GM23338 (cell line): ENCODE measurements at regions not wholly inside any gene's neighbourhood (a gene's known extent, or its start where the extent isn't known, plus 50 kb on each side); places are given as distances from the start of the nearest gene placed in this dataset.

Experiments
- ATAC-seq: fragments of 200-7000 bp; cut with Tn5 transposase; 3 replicates; pipeline ENCODE4 v1.9.1; 2020
- DNase-seq: peaks from one replicate; pipeline ENCODE4 v3.0.0-alpha.2; 2015; ENCODE audit warnings: low spot score
- H2AFZ ChIP-seq: fragments of 200-600 bp; sonication (generic); 2 replicates; pipeline ENCODE4 v1.8.0; 2016; ENCODE audit warnings: antibody characterized with exemption, mild to moderate bottlenecking, moderate library complexity
- H3F3A ChIP-seq: fragments of 200-600 bp; sonication (generic); replicated peaks from 2 replicates; pipeline ENCODE4 v1.8.0; 2017; ENCODE audit warnings: antibody characterized with exemption, mixed run types, low read depth
- H3K27ac ChIP-seq: fragments of 200-600 bp; sonication (generic); 2 replicates; pipeline ENCODE4 v1.6.1; 2016; ENCODE audit warnings: low read depth
- H3K27me3 ChIP-seq: fragments of 200-600 bp; sonication (generic); 2 replicates; pipeline ENCODE4 v1.8.0; 2016; ENCODE audit warnings: mild to moderate bottlenecking, mixed run types, moderate library complexity; ENCODE audit not compliant: insufficient read depth
- H3K36me3 ChIP-seq: fragments of 200-600 bp; sonication (generic); 2 replicates; pipeline ENCODE4 v1.8.0; 2016; ENCODE audit warnings: mild to moderate bottlenecking; ENCODE audit not compliant: insufficient read depth
- H3K4me1 ChIP-seq: fragments of 200-600 bp; sonication (generic); 2 replicates; pipeline ENCODE4 v1.8.0; 2016; ENCODE audit warnings: mild to moderate bottlenecking, moderate library complexity; ENCODE audit not compliant: insufficient read depth
- H3K4me2 ChIP-seq: fragments of 200-600 bp; sonication (generic); 2 replicates; pipeline ENCODE4 v1.7.1; 2017; ENCODE audit warnings: mixed run types
- H3K4me3 ChIP-seq: fragments of 200-600 bp; sonication (generic); 2 replicates; pipeline ENCODE4 v1.6.1; 2016; ENCODE audit warnings: mixed run types
- H3K79me2 ChIP-seq: fragments of 200-600 bp; sonication (generic); replicated peaks from 2 replicates; pipeline ENCODE4 v1.8.0; 2017; ENCODE audit warnings: mild to moderate bottlenecking; ENCODE audit not compliant: insufficient read depth
- H3K9me2 ChIP-seq: fragments of 200-600 bp; sonication (generic); 2 replicates; pipeline ENCODE4 v1.8.0; 2017; ENCODE audit not compliant: insufficient read depth
- H4K20me1 ChIP-seq: fragments of 200-600 bp; sonication (generic); replicated peaks from 2 replicates; pipeline ENCODE4 v1.8.0; 2017; ENCODE audit warnings: mild to moderate bottlenecking; ENCODE audit not compliant: insufficient read depth
- H3K27ac Mint-ChIP-seq: 2 replicates; pipeline ENCODE4 v1.8.0; 2020; ENCODE audit warnings: inconsistent platforms, mild to moderate bottlenecking, moderate library complexity, mixed read lengths
- H3K27me3 Mint-ChIP-seq: 3 replicates; pipeline ENCODE4 v1.8.0; 2022; ENCODE audit warnings: low read depth, mild to moderate bottlenecking, moderate library complexity, mixed read lengths, inconsistent platforms; ENCODE audit not compliant: insufficient read depth, poor library complexity
- H3K36me3 Mint-ChIP-seq: 3 replicates; pipeline ENCODE4 v1.8.0; 2021; ENCODE audit warnings: low read depth, mild to moderate bottlenecking, inconsistent platforms, moderate library complexity, mixed read lengths
- H3K4me1 Mint-ChIP-seq: 3 replicates; pipeline ENCODE4 v1.8.0; 2020; ENCODE audit warnings: mild to moderate bottlenecking, inconsistent platforms, mixed read lengths
- H3K4me3 Mint-ChIP-seq: 3 replicates; pipeline ENCODE4 v1.8.0; 2021; ENCODE audit warnings: moderate library complexity, mild to moderate bottlenecking, inconsistent platforms, mixed read lengths
- H3K9me3 Mint-ChIP-seq: 3 replicates; pipeline ENCODE4 v1.8.0; 2020; ENCODE audit warnings: moderate library complexity, mild to moderate bottlenecking, inconsistent platforms, mixed read lengths
- CREB1 ChIP-seq: fragments of 250-450 bp; sonication (Bioruptor Pico); IDR thresholded peaks from 2 replicates; pipeline ENCODE4 v1.5.0; 2020; ENCODE audit warnings: low read depth, mild to moderate bottlenecking, moderate library complexity
- EZH2 ChIP-seq: fragments of 200-600 bp; sonication (generic); IDR thresholded peaks from one replicate; pipeline ENCODE4 v1.8.0; 2017; ENCODE audit warnings: antibody characterized with exemption, mild to moderate bottlenecking, low read depth; ENCODE audit not compliant: unreplicated experiment
- EZH2phosphoT487 ChIP-seq: fragments of 200-600 bp; sonication (generic); IDR thresholded peaks from one replicate; pipeline ENCODE4 v1.8.1; 2018; ENCODE audit warnings: antibody characterized with exemption; ENCODE audit not compliant: unreplicated experiment
- NANOG ChIP-seq: IDR thresholded peaks from 2 replicates; pipeline ENCODE4 v1.6.1; 2016; ENCODE audit warnings: antibody characterized with exemption, borderline replicate concordance
- POLR2AphosphoS5 ChIP-seq: IDR thresholded peaks from 2 replicates; pipeline ENCODE4 v1.6.1; 2016; ENCODE audit warnings: antibody characterized with exemption, low read depth
- STAT1 ChIP-seq: IDR thresholded peaks from one replicate; pipeline ENCODE4 v1.6.1; 2016; ENCODE audit warnings: antibody characterized with exemption; ENCODE audit not compliant: unreplicated experiment
- ZNF114 ChIP-seq: fragments of 250-450 bp; sonication (Bioruptor Pico); IDR thresholded peaks from 2 replicates; pipeline ENCODE4 v1.5.0; 2020; ENCODE audit warnings: mild to moderate bottlenecking, moderate library complexity
- ZNF331 ChIP-seq: fragments of 250-450 bp; sonication (Bioruptor Pico); IDR thresholded peaks from 2 replicates; pipeline ENCODE4 v1.5.0; 2020; ENCODE audit warnings: low read depth, mild to moderate bottlenecking, moderate library complexity
- TF ChIP-seq, protein P1 (sequence below), 2 experiments: fragments of 200-600 bp in 1 of 2; sonication (generic) in 1 of 2; conservative IDR thresholded peaks; 2 replicates each; pipeline versions ENCODE4 v1.5.1 to v1.6.1; 2016 to 2017; ENCODE audit warnings: antibody characterized with exemption in 2 of 2, low read depth in 2 of 2, mild to moderate bottlenecking in 2 of 2, moderate library complexity in 1 of 2
- TF ChIP-seq, protein P2 (sequence below): fragments of 250-450 bp; sonication (Bioruptor Pico); IDR thresholded peaks from 2 replicates; pipeline ENCODE4 v1.5.0; 2020; ENCODE audit warnings: mild to moderate bottlenecking, moderate library complexity

- no peak for TF ChIP-seq CREB1
- TF ChIP-seq EZH2: no peak
- TF ChIP-seq ZNF114 (CRISPR knock-in tag): no peak
- TF ChIP-seq POLR2AphosphoS5: no peak
- TF ChIP-seq, protein P1, sequence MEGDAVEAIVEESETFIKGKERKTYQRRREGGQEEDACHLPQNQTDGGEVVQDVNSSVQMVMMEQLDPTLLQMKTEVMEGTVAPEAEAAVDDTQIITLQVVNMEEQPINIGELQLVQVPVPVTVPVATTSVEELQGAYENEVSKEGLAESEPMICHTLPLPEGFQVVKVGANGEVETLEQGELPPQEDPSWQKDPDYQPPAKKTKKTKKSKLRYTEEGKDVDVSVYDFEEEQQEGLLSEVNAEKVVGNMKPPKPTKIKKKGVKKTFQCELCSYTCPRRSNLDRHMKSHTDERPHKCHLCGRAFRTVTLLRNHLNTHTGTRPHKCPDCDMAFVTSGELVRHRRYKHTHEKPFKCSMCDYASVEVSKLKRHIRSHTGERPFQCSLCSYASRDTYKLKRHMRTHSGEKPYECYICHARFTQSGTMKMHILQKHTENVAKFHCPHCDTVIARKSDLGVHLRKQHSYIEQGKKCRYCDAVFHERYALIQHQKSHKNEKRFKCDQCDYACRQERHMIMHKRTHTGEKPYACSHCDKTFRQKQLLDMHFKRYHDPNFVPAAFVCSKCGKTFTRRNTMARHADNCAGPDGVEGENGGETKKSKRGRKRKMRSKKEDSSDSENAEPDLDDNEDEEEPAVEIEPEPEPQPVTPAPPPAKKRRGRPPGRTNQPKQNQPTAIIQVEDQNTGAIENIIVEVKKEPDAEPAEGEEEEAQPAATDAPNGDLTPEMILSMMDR (conservative IDR thresholded peaks at IDR 0.05; ENCODE audit: low read depth in 2 of 2): no peak
- TF ChIP-seq ZNF331: no peak
- TF ChIP-seq EZH2phosphoT487: no peak
- no peak for TF ChIP-seq STAT1
- TF ChIP-seq NANOG: no peak
- ATAC-seq (no peak), DNase-seq (no peak)
- Histone ChIP-seq H3F3A (0 out of 2 replicates have a peak, but pooled peaks cover 5% of the 10 kb centered on the region), H3K27me3 (no peaks in the 10 kb centered on the region), H3K9me2 (peaks cover 7% of the 10 kb centered on the region), H3K36me3 (no peaks in the 10 kb centered on the region), H3K4me1 (peaks cover 47% of the 10 kb centered on the region), H4K20me1 (no peaks in the 10 kb centered on the region), H3K79me2 (no peaks in the 10 kb centered on the region), H3K4me3 (no peak overlapping the region), H3K27ac (no peak overlapping the region), H3K4me2 (0 out of 2 replicates have a peak overlapping the region, but pooled peaks have one; percentile 63), H2AFZ (peak overlapping the region; percentile 73; the same call in 1 of the 2 replicates)
- peaks cover 2% of the 10 kb centered on the region for H3K27me3 Mint-ChIP-seq
- H3K4me1 Mint-ChIP-seq: peaks cover 51% of the 10 kb centered on the region
- no peak overlapping the region for H3K4me3 Mint-ChIP-seq
- H3K36me3 Mint-ChIP-seq: no peaks in the 10 kb centered on the region
- no peaks in the 10 kb centered on the region for H3K9me3 Mint-ChIP-seq
- H3K27ac Mint-ChIP-seq: no peak overlapping the region
Observed at GRCh38 chr2:219702796-219703545, 75.5 kb downstream of the SLC4A3 start.

DNA sequence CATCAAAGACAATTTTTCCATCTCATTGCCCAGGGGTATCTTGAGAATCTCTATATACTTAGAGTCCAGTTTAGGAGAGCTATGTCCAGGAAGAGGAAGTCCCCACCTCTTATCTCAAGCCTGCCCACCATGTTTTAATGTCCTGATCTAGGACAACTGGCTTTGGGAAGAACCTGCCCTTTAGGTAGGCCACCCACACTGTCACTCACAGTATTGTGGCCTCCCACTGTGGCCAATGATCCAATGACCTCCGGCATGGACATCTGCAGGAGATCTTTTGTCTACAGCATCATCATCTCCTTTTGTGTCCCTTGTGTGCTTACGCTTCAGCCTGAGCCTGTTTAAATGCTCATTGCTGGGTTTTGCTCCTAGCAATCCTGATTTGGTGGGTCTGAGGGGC lies 77.4 kb downstream of the SLC4A3 start:
- Mint-ChIP-seq H3K27ac (no peak overlapping the region), H3K27me3 (peaks cover 2% of the 10 kb centered on the region), H3K36me3 (no peaks in the 10 kb centered on the region), H3K4me1 (peaks cover 37% of the 10 kb centered on the region), H3K4me3 (no peak overlapping the region), H3K9me3 (no peaks in the 10 kb centered on the region)
- no peaks in the 10 kb centered on the region for H3K36me3 ChIP-seq
- H3K4me1 ChIP-seq: peaks cover 31% of the 10 kb centered on the region
- no peaks in the 10 kb centered on the region for H4K20me1 ChIP-seq
- H3F3A ChIP-seq: no peaks in the 10 kb centered on the region
- no peak overlapping the region for H3K4me2 ChIP-seq
- H3K79me2 ChIP-seq: no peaks in the 10 kb centered on the region
- H3K27ac ChIP-seq: no peak overlapping the region
- DNase-seq (no peak), ATAC-seq (no peak)
- no peak overlapping the region for H3K4me3 ChIP-seq
- H2AFZ ChIP-seq: peak overlapping the region; percentile 43; the same call in 1 of the 2 replicates
- no peaks in the 10 kb centered on the region for H3K27me3 ChIP-seq
- H3K9me2 ChIP-seq: peaks cover 11% of the 10 kb centered on the region
- TF ChIP-seq, protein P1 (conservative IDR thresholded peaks at IDR 0.05; ENCODE audit: low read depth in 2 of 2): no peak
- TF ChIP-seq, protein P2, sequence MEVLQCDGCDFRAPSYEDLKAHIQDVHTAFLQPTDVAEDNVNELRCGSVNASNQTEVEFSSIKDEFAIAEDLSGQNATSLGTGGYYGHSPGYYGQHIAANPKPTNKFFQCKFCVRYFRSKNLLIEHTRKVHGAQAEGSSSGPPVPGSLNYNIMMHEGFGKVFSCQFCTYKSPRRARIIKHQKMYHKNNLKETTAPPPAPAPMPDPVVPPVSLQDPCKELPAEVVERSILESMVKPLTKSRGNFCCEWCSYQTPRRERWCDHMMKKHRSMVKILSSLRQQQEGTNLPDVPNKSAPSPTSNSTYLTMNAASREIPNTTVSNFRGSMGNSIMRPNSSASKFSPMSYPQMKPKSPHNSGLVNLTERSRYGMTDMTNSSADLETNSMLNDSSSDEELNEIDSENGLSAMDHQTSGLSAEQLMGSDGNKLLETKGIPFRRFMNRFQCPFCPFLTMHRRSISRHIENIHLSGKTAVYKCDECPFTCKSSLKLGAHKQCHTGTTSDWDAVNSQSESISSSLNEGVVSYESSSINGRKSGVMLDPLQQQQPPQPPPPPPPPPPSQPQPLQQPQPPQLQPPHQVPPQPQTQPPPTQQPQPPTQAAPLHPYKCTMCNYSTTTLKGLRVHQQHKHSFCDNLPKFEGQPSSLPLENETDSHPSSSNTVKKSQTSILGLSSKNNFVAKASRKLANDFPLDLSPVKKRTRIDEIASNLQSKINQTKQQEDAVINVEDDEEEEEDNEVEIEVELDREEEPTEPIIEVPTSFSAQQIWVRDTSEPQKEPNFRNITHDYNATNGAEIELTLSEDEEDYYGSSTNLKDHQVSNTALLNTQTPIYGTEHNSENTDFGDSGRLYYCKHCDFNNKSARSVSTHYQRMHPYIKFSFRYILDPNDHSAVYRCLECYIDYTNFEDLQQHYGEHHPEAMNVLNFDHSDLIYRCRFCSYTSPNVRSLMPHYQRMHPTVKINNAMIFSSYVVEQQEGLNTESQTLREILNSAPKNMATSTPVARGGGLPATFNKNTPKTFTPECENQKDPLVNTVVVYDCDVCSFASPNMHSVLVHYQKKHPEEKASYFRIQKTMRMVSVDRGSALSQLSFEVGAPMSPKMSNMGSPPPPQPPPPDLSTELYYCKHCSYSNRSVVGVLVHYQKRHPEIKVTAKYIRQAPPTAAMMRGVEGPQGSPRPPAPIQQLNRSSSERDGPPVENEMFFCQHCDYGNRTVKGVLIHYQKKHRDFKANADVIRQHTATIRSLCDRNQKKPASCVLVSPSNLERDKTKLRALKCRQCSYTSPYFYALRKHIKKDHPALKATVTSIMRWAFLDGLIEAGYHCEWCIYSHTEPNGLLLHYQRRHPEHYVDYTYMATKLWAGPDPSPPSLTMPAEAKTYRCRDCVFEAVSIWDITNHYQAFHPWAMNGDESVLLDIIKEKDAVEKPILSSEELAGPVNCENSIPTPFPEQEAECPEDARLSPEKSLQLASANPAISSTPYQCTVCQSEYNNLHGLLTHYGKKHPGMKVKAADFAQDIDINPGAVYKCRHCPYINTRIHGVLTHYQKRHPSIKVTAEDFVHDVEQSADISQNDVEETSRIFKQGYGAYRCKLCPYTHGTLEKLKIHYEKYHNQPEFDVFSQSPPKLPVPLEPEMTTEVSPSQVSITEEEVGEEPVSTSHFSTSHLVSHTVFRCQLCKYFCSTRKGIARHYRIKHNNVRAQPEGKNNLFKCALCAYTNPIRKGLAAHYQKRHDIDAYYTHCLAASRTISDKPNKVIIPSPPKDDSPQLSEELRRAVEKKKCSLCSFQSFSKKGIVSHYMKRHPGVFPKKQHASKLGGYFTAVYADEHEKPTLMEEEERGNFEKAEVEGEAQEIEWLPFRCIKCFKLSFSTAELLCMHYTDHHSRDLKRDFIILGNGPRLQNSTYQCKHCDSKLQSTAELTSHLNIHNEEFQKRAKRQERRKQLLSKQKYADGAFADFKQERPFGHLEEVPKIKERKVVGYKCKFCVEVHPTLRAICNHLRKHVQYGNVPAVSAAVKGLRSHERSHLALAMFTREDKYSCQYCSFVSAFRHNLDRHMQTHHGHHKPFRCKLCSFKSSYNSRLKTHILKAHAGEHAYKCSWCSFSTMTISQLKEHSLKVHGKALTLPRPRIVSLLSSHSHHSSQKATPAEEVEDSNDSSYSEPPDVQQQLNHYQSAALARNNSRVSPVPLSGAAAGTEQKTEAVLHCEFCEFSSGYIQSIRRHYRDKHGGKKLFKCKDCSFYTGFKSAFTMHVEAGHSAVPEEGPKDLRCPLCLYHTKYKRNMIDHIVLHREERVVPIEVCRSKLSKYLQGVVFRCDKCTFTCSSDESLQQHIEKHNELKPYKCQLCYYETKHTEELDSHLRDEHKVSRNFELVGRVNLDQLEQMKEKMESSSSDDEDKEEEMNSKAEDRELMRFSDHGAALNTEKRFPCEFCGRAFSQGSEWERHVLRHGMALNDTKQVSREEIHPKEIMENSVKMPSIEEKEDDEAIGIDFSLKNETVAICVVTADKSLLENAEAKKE (CRISPR knock-in tag): no peak
- TF ChIP-seq ZNF331: no peak
- no peak for TF ChIP-seq EZH2
- TF ChIP-seq EZH2phosphoT487: no peak
- TF ChIP-seq ZNF114 (CRISPR knock-in tag): no peak
- no peak for TF ChIP-seq CREB1
